ENCODE measurements at regions not wholly inside any gene's neighbourhood (a gene's known extent, or its start where the extent isn't known, plus 50 kb on each side); places are given as distances from the start of the nearest gene placed in this dataset.
"Not testable (repeated sequence)": the region's sequence is repeated elsewhere in the genome, so short reads cannot be mapped to it uniquely, and the experiment has no call there.

DNA sequence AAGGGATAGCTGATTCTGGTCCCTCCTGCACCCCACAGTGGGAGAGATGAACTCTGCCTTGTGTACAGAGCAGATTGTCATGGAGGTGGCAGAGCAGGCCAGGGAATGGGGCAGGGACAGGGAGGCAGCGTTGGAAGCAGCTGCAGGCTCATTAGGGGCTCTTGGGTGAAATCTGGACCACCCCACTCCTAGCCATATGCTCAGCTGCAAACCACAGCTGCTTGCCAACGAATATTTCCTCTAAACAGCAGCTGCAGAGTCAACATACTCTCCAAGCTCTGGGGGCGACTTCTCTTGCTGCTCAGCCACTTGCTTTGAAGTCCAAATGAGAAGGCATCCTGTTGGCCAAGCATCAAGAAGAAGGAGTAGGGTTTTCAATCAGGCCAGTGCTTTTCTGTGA, 302.3 kb upstream of the AUTS2 start:
- no peak overlapping the region for H3K4me3 ChIP-seq
- no peaks in the 10 kb centered on the region for H3K9me3 ChIP-seq
- H3K4me1 ChIP-seq (ENCODE audit: insufficient read depth), result no peaks in the 10 kb centered on the region
- H3K27ac ChIP-seq, result no peak overlapping the region
- 14 to 29% (median 24%) methylated on average over 3 of the region's 3 CpGs for WGBS, 3 donors
- TF ChIP-seq POLR2A (IDR thresholded peaks at IDR 0.05) (no peak), EP300 (IDR thresholded peaks at IDR 0.05) (no peak)
- TF ChIP-seq, protein P1, sequence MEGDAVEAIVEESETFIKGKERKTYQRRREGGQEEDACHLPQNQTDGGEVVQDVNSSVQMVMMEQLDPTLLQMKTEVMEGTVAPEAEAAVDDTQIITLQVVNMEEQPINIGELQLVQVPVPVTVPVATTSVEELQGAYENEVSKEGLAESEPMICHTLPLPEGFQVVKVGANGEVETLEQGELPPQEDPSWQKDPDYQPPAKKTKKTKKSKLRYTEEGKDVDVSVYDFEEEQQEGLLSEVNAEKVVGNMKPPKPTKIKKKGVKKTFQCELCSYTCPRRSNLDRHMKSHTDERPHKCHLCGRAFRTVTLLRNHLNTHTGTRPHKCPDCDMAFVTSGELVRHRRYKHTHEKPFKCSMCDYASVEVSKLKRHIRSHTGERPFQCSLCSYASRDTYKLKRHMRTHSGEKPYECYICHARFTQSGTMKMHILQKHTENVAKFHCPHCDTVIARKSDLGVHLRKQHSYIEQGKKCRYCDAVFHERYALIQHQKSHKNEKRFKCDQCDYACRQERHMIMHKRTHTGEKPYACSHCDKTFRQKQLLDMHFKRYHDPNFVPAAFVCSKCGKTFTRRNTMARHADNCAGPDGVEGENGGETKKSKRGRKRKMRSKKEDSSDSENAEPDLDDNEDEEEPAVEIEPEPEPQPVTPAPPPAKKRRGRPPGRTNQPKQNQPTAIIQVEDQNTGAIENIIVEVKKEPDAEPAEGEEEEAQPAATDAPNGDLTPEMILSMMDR (IDR thresholded peaks at IDR 0.05), result no peak
- H3K27me3 ChIP-seq, result no peaks in the 10 kb centered on the region
- no peak for DNase-seq
- intact Hi-C loops (cut with DNase I), result no loop called here
- no peaks in the 10 kb centered on the region for H3K36me3 ChIP-seq

DNA sequence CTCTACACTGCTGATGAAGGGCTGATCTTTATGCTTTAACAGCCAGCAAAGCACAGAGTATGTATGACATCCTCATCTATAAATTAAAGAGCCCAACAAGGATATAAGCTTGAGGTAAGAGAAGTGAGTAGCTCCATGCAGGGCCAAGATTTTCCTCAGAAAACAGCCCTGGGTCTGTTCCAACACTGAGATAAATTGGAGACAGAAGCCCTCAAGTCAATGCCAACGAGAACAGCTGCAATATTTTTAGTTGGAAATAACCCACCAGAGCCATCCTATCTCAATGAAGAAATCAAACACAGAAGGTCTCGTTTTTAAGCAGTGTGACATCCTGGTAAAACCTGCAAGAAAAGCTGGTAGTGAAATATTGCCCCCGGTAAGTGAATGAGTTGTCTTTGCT, 297.0 kb upstream of the AUTS2 start:
- DNase-seq, result no peak
- no peaks in the 10 kb centered on the region for H3K36me3 ChIP-seq
- no peak overlapping the region for H3K27ac ChIP-seq
- no peaks in the 10 kb centered on the region for H3K4me1 ChIP-seq (ENCODE audit: insufficient read depth)
- H3K9me3 ChIP-seq, result no peaks in the 10 kb centered on the region
- intact Hi-C loops (cut with DNase I), result no loop called here
- TF ChIP-seq POLR2A (IDR thresholded peaks at IDR 0.05) (no peak), EP300 (IDR thresholded peaks at IDR 0.05) (no peak)
- TF ChIP-seq, protein P1 (IDR thresholded peaks at IDR 0.05), result no peak
- H3K27me3 ChIP-seq, result no peaks in the 10 kb centered on the region
- WGBS, 3 donors, result 22 to 27% (median 23%) methylated on average over 3 of the region's 3 CpGs
- no peak overlapping the region for H3K4me3 ChIP-seq

DNA sequence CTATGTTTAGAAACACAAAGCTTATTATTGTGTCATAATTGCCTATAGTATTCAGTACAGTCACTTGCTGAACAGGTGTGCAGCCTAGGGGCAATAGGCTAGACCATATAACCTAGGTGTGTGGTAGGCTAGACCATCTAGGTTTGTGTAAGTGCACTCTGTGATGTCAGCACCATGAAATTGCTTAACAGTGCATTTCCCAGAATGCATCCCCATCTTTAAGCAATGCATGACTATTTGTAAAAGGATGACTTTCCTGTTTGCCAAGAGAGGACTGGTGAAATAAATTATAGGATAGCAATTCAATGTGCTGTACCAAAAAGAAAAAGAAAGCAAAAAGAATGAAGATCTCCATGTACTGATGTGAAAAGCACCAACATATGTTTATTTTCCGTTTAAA, 288.7 kb upstream of the AUTS2 start:
- Histone ChIP-seq H3K4me3 (no peak overlapping the region), H3K27me3 (no peaks in the 10 kb centered on the region), H3K36me3 (no peaks in the 10 kb centered on the region), H3K27ac (no peak overlapping the region), H3K9me3 (no peaks in the 10 kb centered on the region), H3K4me1 (ENCODE audit: insufficient read depth) (no peaks in the 10 kb centered on the region)
- TF ChIP-seq, protein P1 (IDR thresholded peaks at IDR 0.05), result no peak
- TF ChIP-seq POLR2A (IDR thresholded peaks at IDR 0.05), result no peak
- no peak for DNase-seq
- intact Hi-C loops (cut with DNase I), result no loop called here
- 80 to 87% (median 82%) methylated on average over 1 of the region's 1 CpG for WGBS, 3 donors

DNA sequence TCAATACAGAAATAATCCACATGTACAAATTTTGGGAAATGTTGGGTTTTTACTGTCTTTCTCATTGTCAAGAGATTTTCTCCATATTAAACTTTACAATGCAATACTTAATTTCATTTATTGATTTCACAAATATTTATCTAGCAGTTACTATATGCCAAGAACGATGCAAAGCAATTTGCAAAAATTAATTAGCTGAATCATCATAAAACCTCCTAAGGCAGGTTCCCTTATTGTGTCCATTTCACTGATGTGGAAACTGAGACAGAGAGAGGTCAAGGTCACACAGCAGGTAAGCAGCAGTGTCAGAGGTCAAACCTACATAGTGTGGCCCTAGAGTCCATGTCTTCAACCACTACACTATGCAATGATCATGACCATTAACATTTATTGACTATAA, 286.8 kb upstream of the AUTS2 start:
- no peak overlapping the region for H3K4me3 ChIP-seq
- 73 to 91% (median 85%) methylated on average over 1 of the region's 1 CpG for WGBS, 3 donors
- H3K4me1 ChIP-seq (ENCODE audit: insufficient read depth), result no peaks in the 10 kb centered on the region
- H3K36me3 ChIP-seq, result no peaks in the 10 kb centered on the region
- TF ChIP-seq EP300 (IDR thresholded peaks at IDR 0.05) (no peak), POLR2A (IDR thresholded peaks at IDR 0.05) (no peak)
- TF ChIP-seq, protein P1 (IDR thresholded peaks at IDR 0.05), result no peak
- H3K9me3 ChIP-seq, result no peaks in the 10 kb centered on the region
- DNase-seq, result no peak
- H3K27me3 ChIP-seq, result no peaks in the 10 kb centered on the region
- no peak overlapping the region for H3K27ac ChIP-seq
- intact Hi-C loops (cut with DNase I), result no loop called here

DNA sequence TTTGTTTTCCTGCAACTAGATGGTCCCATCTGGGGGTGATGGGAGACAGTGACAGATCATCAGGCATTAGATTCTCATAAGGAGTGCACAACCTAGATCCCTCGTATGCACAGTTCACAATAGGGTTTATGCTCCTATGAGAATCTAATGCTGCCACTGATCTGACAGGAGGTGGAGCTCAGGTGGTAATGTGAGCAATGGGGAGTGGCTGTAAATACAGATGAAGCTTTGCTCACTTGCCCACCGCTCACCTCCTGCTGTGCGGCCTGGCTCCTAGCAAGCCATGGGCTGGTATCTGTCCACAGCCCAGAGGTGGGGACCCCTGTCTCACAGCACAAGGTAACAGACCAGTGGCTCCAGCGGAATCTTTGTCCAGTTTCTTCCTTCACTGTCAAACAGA, 284.4 kb upstream of the AUTS2 start:
- intact Hi-C loops (cut with DNase I); H3K9me3 ChIP-seq; H3K27ac ChIP-seq; DNase-seq; H3K4me3 ChIP-seq; H3K27me3 ChIP-seq; H3K36me3 ChIP-seq; H3K4me1 ChIP-seq (ENCODE audit: insufficient read depth): not testable (repeated sequence)
- whole genome bisulfite sequencing, 3 donors, result 94 to 95% (median 95%) methylated on average over 4 of the region's 4 CpGs

Measured in ovary (tissue), 7 donors.